ENCODE measurements at regions not wholly inside any gene's neighbourhood (a gene's known extent, or its start where the extent isn't known, plus 50 kb on each side); places are given as distances from the start of the nearest gene placed in this dataset.

DNA sequence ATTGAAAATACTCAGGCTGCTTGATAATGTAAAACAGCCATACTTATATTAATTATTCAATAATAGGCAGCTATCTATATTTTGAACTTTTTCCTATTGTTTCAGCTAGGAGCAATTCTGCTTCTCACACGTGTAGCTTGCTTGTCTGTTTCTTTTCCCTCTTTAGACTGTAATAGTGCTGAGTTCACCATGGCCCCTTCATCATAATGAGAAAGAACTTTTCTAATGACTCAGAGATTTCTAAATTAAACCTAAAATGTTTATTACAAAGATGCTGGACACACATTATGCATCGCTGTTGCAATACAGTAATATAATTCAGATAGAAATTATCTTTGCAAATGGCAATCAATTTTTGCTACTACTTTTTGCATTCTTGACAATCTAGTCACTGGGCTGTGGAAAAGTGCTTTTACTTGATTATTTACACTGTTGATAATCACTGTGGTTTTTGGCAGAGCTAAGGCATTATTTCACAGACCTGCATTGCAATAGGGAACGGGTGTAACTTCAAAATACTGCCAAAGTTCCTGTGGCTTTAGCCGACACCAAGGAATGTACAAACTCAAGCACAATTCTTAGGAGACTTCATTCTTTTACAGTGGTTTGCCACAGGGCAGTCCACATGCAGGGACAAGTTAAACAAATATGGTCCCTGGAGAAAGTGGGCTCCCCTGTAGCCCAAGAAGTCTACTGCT is 281.0 kb upstream of the TBL1XR1 start:
- TF ChIP-seq, protein P1, sequence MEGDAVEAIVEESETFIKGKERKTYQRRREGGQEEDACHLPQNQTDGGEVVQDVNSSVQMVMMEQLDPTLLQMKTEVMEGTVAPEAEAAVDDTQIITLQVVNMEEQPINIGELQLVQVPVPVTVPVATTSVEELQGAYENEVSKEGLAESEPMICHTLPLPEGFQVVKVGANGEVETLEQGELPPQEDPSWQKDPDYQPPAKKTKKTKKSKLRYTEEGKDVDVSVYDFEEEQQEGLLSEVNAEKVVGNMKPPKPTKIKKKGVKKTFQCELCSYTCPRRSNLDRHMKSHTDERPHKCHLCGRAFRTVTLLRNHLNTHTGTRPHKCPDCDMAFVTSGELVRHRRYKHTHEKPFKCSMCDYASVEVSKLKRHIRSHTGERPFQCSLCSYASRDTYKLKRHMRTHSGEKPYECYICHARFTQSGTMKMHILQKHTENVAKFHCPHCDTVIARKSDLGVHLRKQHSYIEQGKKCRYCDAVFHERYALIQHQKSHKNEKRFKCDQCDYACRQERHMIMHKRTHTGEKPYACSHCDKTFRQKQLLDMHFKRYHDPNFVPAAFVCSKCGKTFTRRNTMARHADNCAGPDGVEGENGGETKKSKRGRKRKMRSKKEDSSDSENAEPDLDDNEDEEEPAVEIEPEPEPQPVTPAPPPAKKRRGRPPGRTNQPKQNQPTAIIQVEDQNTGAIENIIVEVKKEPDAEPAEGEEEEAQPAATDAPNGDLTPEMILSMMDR (IDR thresholded peaks at IDR 0.05; ENCODE audit: low read length): no peak
- TF ChIP-seq EZH2 (optimal IDR thresholded peaks at IDR 0.05; ENCODE audit: low read depth, low read length): no peak
- TF ChIP-seq EZH2phosphoT487 (IDR thresholded peaks at IDR 0.05; ENCODE audit: low read length): no peak

All from MM.1S (cell line).